ENCODE measurements at regions not wholly inside any gene's neighbourhood (a gene's known extent, or its start where the extent isn't known, plus 50 kb on each side); places are given as distances from the start of the nearest gene placed in this dataset.
"Not testable (repeated sequence)": the region's sequence is repeated elsewhere in the genome, so short reads cannot be mapped to it uniquely, and the experiment has no call there.

- TF ChIP-seq, protein P1, sequence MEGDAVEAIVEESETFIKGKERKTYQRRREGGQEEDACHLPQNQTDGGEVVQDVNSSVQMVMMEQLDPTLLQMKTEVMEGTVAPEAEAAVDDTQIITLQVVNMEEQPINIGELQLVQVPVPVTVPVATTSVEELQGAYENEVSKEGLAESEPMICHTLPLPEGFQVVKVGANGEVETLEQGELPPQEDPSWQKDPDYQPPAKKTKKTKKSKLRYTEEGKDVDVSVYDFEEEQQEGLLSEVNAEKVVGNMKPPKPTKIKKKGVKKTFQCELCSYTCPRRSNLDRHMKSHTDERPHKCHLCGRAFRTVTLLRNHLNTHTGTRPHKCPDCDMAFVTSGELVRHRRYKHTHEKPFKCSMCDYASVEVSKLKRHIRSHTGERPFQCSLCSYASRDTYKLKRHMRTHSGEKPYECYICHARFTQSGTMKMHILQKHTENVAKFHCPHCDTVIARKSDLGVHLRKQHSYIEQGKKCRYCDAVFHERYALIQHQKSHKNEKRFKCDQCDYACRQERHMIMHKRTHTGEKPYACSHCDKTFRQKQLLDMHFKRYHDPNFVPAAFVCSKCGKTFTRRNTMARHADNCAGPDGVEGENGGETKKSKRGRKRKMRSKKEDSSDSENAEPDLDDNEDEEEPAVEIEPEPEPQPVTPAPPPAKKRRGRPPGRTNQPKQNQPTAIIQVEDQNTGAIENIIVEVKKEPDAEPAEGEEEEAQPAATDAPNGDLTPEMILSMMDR (IDR thresholded peaks at IDR 0.05; ENCODE audit: insufficient read depth, low read length) = not testable (repeated sequence)
- TF ChIP-seq POLR2AphosphoS5 (IDR thresholded peaks at IDR 0.05; ENCODE audit: low read depth); SPI1 (IDR thresholded peaks at IDR 0.05; ENCODE audit: borderline replicate concordance, low read depth): not testable (repeated sequence)
Measured at GRCh38 chr7:76959573-76960399, 72.4 kb downstream of the SPDYE17 start.

Data from HL-60 (cell line).